ENCODE measurements at regions not wholly inside any gene's neighbourhood (a gene's known extent, or its start where the extent isn't known, plus 50 kb on each side); places are given as distances from the start of the nearest gene placed in this dataset.
A peak's percentile ranks its signal among the peaks of the same experiment; 100 is the strongest.

- Histone ChIP-seq H3F3A (replicated peaks; ENCODE audit: insufficient read depth) (peaks cover 36% of the 10 kb centered on the region), H3K4me3 (ENCODE audit: low read depth in 2 of 2, low read length in 1 of 2) (no peak overlapping the region), H3K36me3 (replicated peaks in 1 of 2; ENCODE audit: control insufficient read depth in 1 of 2, insufficient read depth in 2 of 2, low read length in 1 of 2) (no peaks in the 10 kb centered on the region), H3K9me3 (no peaks in the 10 kb centered on the region), H3K27me3 (ENCODE audit: insufficient read depth) (no peaks in the 10 kb centered on the region), H3K9me2 (no peaks in the 10 kb centered on the region), H2AFZ (ENCODE audit: low read depth) (no peak overlapping the region), H3K9ac (no peak overlapping the region), H3K27ac (ENCODE audit: low read depth in 2 of 2, low read length in 1 of 2) (peak overlapping the region in 1 of 2 experiments; percentile 99; a peak in 1 of 4 replicates), H3K4me1 (ENCODE audit: control insufficient read depth in 1 of 2, insufficient read depth in 2 of 2, low read depth in 1 of 2, low read length in 1 of 2) (peaks cover 2 to 57% of the 10 kb centered on the region in 2 experiments), H3K4me2 (no peak overlapping the region), H4K20me1 (ENCODE audit: insufficient read depth) (no peaks in the 10 kb centered on the region), H3K79me2 (ENCODE audit: insufficient read depth) (peaks cover 4% of the 10 kb centered on the region; the same call in 1 of the 2 replicates)
- ChIA-PET CTCF (no interaction called here), POLR2A (no interaction called here)
- DNase-seq, result no peak
- WGBS (ENCODE audit: low lambda C conversion rate), result 72% methylated on average over 3 of the region's 3 CpGs
- TF ChIP-seq TCF12 (IDR thresholded peaks at IDR 0.05) (0 out of 2 replicates have a peak, but pooled peaks have one; percentile 4), RAD21 (IDR thresholded peaks at IDR 0.05; ENCODE audit: low read length) (no peak), PBX3 (IDR thresholded peaks at IDR 0.05) (no peak)
Observed at GRCh38 chr12:46433829-46434228, 61.3 kb upstream of the SLC38A2 start.

- no peak overlapping the region; the same call in 1 of the 2 replicates for H2AFZ ChIP-seq (ENCODE audit: low read depth)
- peaks cover 2 to 47% of the 10 kb centered on the region in 2 experiments for H3K4me1 ChIP-seq (ENCODE audit: control insufficient read depth in 1 of 2, insufficient read depth in 2 of 2, low read depth in 1 of 2, low read length in 1 of 2)
- H4K20me1 ChIP-seq (ENCODE audit: insufficient read depth), result no peaks in the 10 kb centered on the region
- WGBS (ENCODE audit: low lambda C conversion rate), result 75% methylated on average over 6 of the region's 6 CpGs
- no peaks in the 10 kb centered on the region for H3K9me2 ChIP-seq
- no peaks in the 10 kb centered on the region for H3K27me3 ChIP-seq (ENCODE audit: insufficient read depth)
- H3K79me2 ChIP-seq (ENCODE audit: insufficient read depth), result peaks cover 4% of the 10 kb centered on the region; the same call in 1 of the 2 replicates
- no peak overlapping the region; a peak in 1 of 4 replicates for H3K4me3 ChIP-seq (ENCODE audit: low read depth in 2 of 2, low read length in 1 of 2)
- H3K36me3 ChIP-seq (replicated peaks in 1 of 2; ENCODE audit: control insufficient read depth in 1 of 2, insufficient read depth in 2 of 2, low read length in 1 of 2), result no peaks in the 10 kb centered on the region
- ChIA-PET POLR2A (no interaction called here), CTCF (interaction anchor here (1.4 kb wide), 1 partner anchor 12 kb away, joined by 3 read pairs; no protein-coding TSS in a partner anchor)
- H3K27ac ChIP-seq (ENCODE audit: low read depth in 2 of 2, low read length in 1 of 2), result peak overlapping the region; percentile 78 to 99; a peak in 3 of 4 replicates
- peaks cover 36% of the 10 kb centered on the region for H3F3A ChIP-seq (replicated peaks; ENCODE audit: insufficient read depth)
- peak overlapping the region; percentile 69 for H3K9ac ChIP-seq
- H3K4me2 ChIP-seq, result peak overlapping the region; percentile 42; the same call in 1 of the 2 replicates
- DNase-seq, result no peak
- TF ChIP-seq MAX (IDR thresholded peaks at IDR 0.05; ENCODE audit: low read depth) (no peak), JUND (IDR thresholded peaks at IDR 0.05) (no peak), SIN3A (IDR thresholded peaks at IDR 0.05; ENCODE audit: borderline replicate concordance, low read depth, low read length) (no peak), TAF1 (IDR thresholded peaks at IDR 0.05; ENCODE audit: borderline replicate concordance, low read depth, low read length) (no peak), POLR2AphosphoS5 (IDR thresholded peaks at IDR 0.05; ENCODE audit: low read depth, low read length) (no peak), EZH2phosphoT487 (IDR thresholded peaks at IDR 0.05; ENCODE audit: borderline replicate concordance, low read depth) (no peak), ZBTB33 (IDR thresholded peaks at IDR 0.05; ENCODE audit: borderline replicate concordance, low read depth) (no peak), CTCF (IDR thresholded peaks at IDR 0.05) (no peak), RAD21 (IDR thresholded peaks at IDR 0.05; ENCODE audit: low read length) (no peak), FOSL2 (IDR thresholded peaks at IDR 0.05; ENCODE audit: borderline replicate concordance, low read depth) (no peak), TEAD4 (IDR thresholded peaks at IDR 0.05; ENCODE audit: borderline replicate concordance, insufficient read depth) (no peak), REST (IDR thresholded peaks at IDR 0.05; ENCODE audit: low read depth, low read length) (no peak), RXRA (IDR thresholded peaks at IDR 0.05; ENCODE audit: borderline replicate concordance, low read depth) (no peak)
- H3K9me3 ChIP-seq, result no peaks in the 10 kb centered on the region
Observed at GRCh38 chr12:46432325-46432724, 59.8 kb upstream of the SLC38A2 start.
